Neural progenitor cell (in vitro differentiated cells): ENCODE measurements at regions not wholly inside any gene's neighbourhood (a gene's known extent, or its start where the extent isn't known, plus 50 kb on each side); places are given as distances from the start of the nearest gene placed in this dataset.

Experiments used
- CTCF ChIP-seq: fragments of 200-600 bp; sonication (generic); IDR thresholded peaks from 2 replicates; pipeline ENCODE4 v1.5.1; 2017; ENCODE audit warnings: antibody characterized with exemption, mild to moderate bottlenecking
- EZH2 ChIP-seq: fragments of 200-600 bp; sonication (generic); IDR thresholded peaks from 2 replicates; pipeline ENCODE4 v1.6.1; 2017; ENCODE audit warnings: antibody characterized with exemption, mild to moderate bottlenecking, moderate library complexity
- EZH2phosphoT487 ChIP-seq: fragments of 200-600 bp; sonication (generic); IDR thresholded peaks from 2 replicates; pipeline ENCODE4 v1.6.1; 2017; ENCODE audit warnings: antibody characterized with exemption

GRCh38 chr2:193124815-193125214, 930.1 kb upstream of the TMEFF2 start:
- TF ChIP-seq EZH2 (no peak), CTCF (no peak), EZH2phosphoT487 (no peak)
